IMR-90 (cell line): ENCODE measurements at regions not wholly inside any gene's neighbourhood (a gene's known extent, or its start where the extent isn't known, plus 50 kb on each side); places are given as distances from the start of the nearest gene placed in this dataset.

Experiments
- ATAC-seq: fragments of 200-7000 bp; cut with Tn5 transposase; 2 replicates; pipeline ENCODE4 v1.9.1; 2020; ENCODE audit warnings: low read depth, mild to moderate bottlenecking, moderate library complexity
- BruUV-seq: library from RNA; stranded (reverse); fragments of 400-500 nt; replicated peaks from 2 replicates; lab custom pipeline; 2021; lab: Mats Ljungman, UMichigan
- CTCF ChIA-PET: fragments of 300-600 bp; formaldehyde crosslinking; extraction: SDS; loops from one replicate; lab custom pipeline; 2021; ENCODE audit warnings: antibody characterized with exemption; lab: Yijun Ruan, JAX
- POLR2A ChIA-PET: fragments of 300-600 bp; sonication (Branson Sonifier 250); formaldehyde crosslinking; loops from one replicate; lab custom pipeline; 2022; ENCODE audit warnings: antibody characterized with exemption; ENCODE audit not compliant: unreplicated experiment; lab: Charles Lee
- DNase-seq: peaks from one replicate; pipeline ENCODE4 v3.0.0; 2013
- H2AFZ ChIP-seq: replicated peaks from 2 replicates; pipeline ENCODE3; 2013; ENCODE audit warnings: low read length, mild to moderate bottlenecking; ENCODE audit not compliant: poor library complexity
- H2AK5ac ChIP-seq: 2 replicates; pipeline ENCODE4 v1.6.1; 2013; ENCODE audit warnings: low read depth, low read length, inconsistent platforms
- H2AK9ac ChIP-seq: replicated peaks from 2 replicates; pipeline ENCODE3; 2013; ENCODE audit warnings: mild to moderate bottlenecking, low read depth, low read length, moderate library complexity; ENCODE audit not compliant: poor library complexity
- H2BK120ac ChIP-seq: 2 replicates; pipeline ENCODE4 v1.6.1; 2013; ENCODE audit warnings: low read depth, low read length, inconsistent platforms
- H2BK15ac ChIP-seq: 3 replicates; pipeline ENCODE4 v1.6.1; 2013; ENCODE audit warnings: low read depth, low read length, inconsistent platforms
- H2BK20ac ChIP-seq: 2 replicates; pipeline ENCODE4 v1.6.1; 2013; ENCODE audit warnings: low read depth, mild to moderate bottlenecking, inconsistent platforms, low read length, moderate library complexity
- H2BK5ac ChIP-seq: 2 replicates; pipeline ENCODE4 v1.6.1; 2013; ENCODE audit warnings: mild to moderate bottlenecking, low read depth, low read length, inconsistent platforms; ENCODE audit not compliant: poor library complexity, severe bottlenecking
- H3K14ac ChIP-seq: replicated peaks from 2 replicates; pipeline ENCODE4 v1.6.1; 2013; ENCODE audit warnings: low read depth, low read length, inconsistent platforms
- H3K18ac ChIP-seq: 2 replicates; pipeline ENCODE4 v1.6.1; 2013; ENCODE audit warnings: low read depth, low read length, control low read depth
- H3K23ac ChIP-seq: 2 replicates; pipeline ENCODE4 v1.6.1; 2013; ENCODE audit warnings: low read depth, low read length, inconsistent platforms
- H3K27ac ChIP-seq: 2 replicates; pipeline ENCODE4 v1.5.1; 2013; ENCODE audit warnings: mild to moderate bottlenecking, control low read depth, low read length; ENCODE audit not compliant: insufficient read depth
- H3K27me3 ChIP-seq: 2 replicates; pipeline ENCODE4 v1.6.1; 2013; ENCODE audit warnings: low read length; ENCODE audit not compliant: control insufficient read depth, insufficient read depth
- H3K36me3 ChIP-seq: 2 replicates; pipeline ENCODE4 v1.6.1; 2013; ENCODE audit warnings: low read length, mixed read lengths; ENCODE audit not compliant: control insufficient read depth, insufficient read depth
- H3K4ac ChIP-seq: 2 replicates; pipeline ENCODE4 v1.6.1; 2013; ENCODE audit warnings: low read depth, low read length, inconsistent platforms
- H3K4me1 ChIP-seq: 2 replicates; pipeline ENCODE4 v1.6.1; 2013; ENCODE audit warnings: low read length, mixed read lengths; ENCODE audit not compliant: control insufficient read depth, insufficient read depth
- H3K4me2 ChIP-seq: 2 replicates; pipeline ENCODE4 v1.6.1; 2013; ENCODE audit warnings: low read depth, mild to moderate bottlenecking, control low read depth, low read length, moderate library complexity
- H3K4me3 ChIP-seq: 2 replicates; pipeline ENCODE4 v1.5.1; 2013; ENCODE audit warnings: low read depth, mild to moderate bottlenecking, control low read depth, low read length, moderate library complexity; ENCODE audit not compliant: insufficient read depth
- H3K56ac ChIP-seq: 2 replicates; pipeline ENCODE4 v1.6.1; 2013; ENCODE audit warnings: low read length, inconsistent platforms; ENCODE audit not compliant: insufficient read depth; ENCODE audit errors: extremely low read depth
- H3K79me1 ChIP-seq, 2 experiments: 2 replicates each; pipeline ENCODE4 v1.6.1; 2013; ENCODE audit warnings: low read length in 2 of 2, inconsistent platforms in 1 of 2, low read depth in 1 of 2
- H3K9ac ChIP-seq: 2 replicates; pipeline ENCODE4 v1.6.1; 2013; ENCODE audit warnings: low read depth, low read length, control low read depth
- H3K9me1 ChIP-seq: 2 replicates; pipeline ENCODE4 v1.6.1; 2013; ENCODE audit warnings: low read length, inconsistent platforms; ENCODE audit not compliant: insufficient read depth
- H3K9me3 ChIP-seq: 2 replicates; pipeline ENCODE4 v1.6.1; 2013; ENCODE audit warnings: low read length; ENCODE audit not compliant: control insufficient read depth, insufficient read depth
- H4K20me1 ChIP-seq: 2 replicates; pipeline ENCODE4 v1.6.1; 2013; ENCODE audit warnings: low read length, inconsistent platforms; ENCODE audit not compliant: insufficient read depth
- H4K5ac ChIP-seq: 2 replicates; pipeline ENCODE4 v1.6.1; 2013; ENCODE audit warnings: mild to moderate bottlenecking, low read depth, low read length, control low read depth
- H4K8ac ChIP-seq, 2 experiments: 2 replicates each; pipeline ENCODE4 v1.6.1; 2013; ENCODE audit warnings: low read depth in 2 of 2, low read length in 2 of 2, control low read depth in 1 of 2, inconsistent platforms in 1 of 2
- H4K91ac ChIP-seq: 2 replicates; pipeline ENCODE4 v1.6.1; 2013; ENCODE audit warnings: low read depth, low read length, inconsistent platforms; ENCODE audit not compliant: insufficient read depth
- BHLHE40 ChIP-seq: fragments of 150-350 bp; IDR thresholded peaks from 2 replicates; pipeline ENCODE4 v1.6.1; 2016; ENCODE audit warnings: mild to moderate bottlenecking, low read depth, low read length
- CEBPB ChIP-seq: IDR thresholded peaks from 2 replicates; pipeline ENCODE4 v1.6.1; 2012; ENCODE audit warnings: low read depth, low read length, improper control_type of control experiment
- CHD1 ChIP-seq: IDR thresholded peaks from 2 replicates; pipeline ENCODE4 v1.6.1; 2012; ENCODE audit warnings: low read depth, low read length, improper control_type of control experiment
- FOS ChIP-seq: fragments of 150-350 bp; IDR thresholded peaks from 2 replicates; pipeline ENCODE4 v1.6.1; 2016; ENCODE audit warnings: low read depth, low read length
- MAFK ChIP-seq: IDR thresholded peaks from 2 replicates; pipeline ENCODE4 v1.6.1; 2012; ENCODE audit warnings: low read depth, low read length, improper control_type of control experiment
- MAZ ChIP-seq: IDR thresholded peaks from 2 replicates; pipeline ENCODE4 v1.6.1; 2012; ENCODE audit warnings: low read depth, mild to moderate bottlenecking, low read length, improper control_type of control experiment, moderate library complexity, borderline replicate concordance
- MXI1 ChIP-seq: IDR thresholded peaks from 2 replicates; pipeline ENCODE4 v1.6.1; 2012; ENCODE audit warnings: low read depth, mild to moderate bottlenecking, low read length, moderate library complexity, borderline replicate concordance
- NFE2L2 ChIP-seq: fragments of 150-350 bp; IDR thresholded peaks from 2 replicates; pipeline ENCODE4 v1.6.1; 2016; ENCODE audit warnings: low read depth, mild to moderate bottlenecking, low read length
- POLR2A ChIP-seq: IDR thresholded peaks from 2 replicates; pipeline ENCODE4 v1.6.1; 2012; ENCODE audit warnings: mild to moderate bottlenecking, low read depth, low read length
- RAD21 ChIP-seq: IDR thresholded peaks from 2 replicates; pipeline ENCODE4 v1.6.1; 2012; ENCODE audit warnings: low read length, improper control_type of control experiment
- RCOR1 ChIP-seq: IDR thresholded peaks from 2 replicates; pipeline ENCODE4 v1.6.1; 2012; ENCODE audit warnings: mild to moderate bottlenecking, low read length, improper control_type of control experiment; ENCODE audit not compliant: insufficient replicate concordance
- RFX5 ChIP-seq: IDR thresholded peaks from 2 replicates; pipeline ENCODE4 v1.8.0; 2012; ENCODE audit warnings: low read depth, mild to moderate bottlenecking, low read length, moderate library complexity
- SMC3 ChIP-seq: fragments of 150-350 bp; IDR thresholded peaks from 2 replicates; pipeline ENCODE4 v1.6.1; 2016; ENCODE audit warnings: low read depth, mild to moderate bottlenecking, antibody characterized with exemption, low read length, moderate library complexity
- WGBS, 2 experiments: methylation state at CpG; one replicate each; pipeline versions ENCODE4 v1.1.5 to v1.1.7; 2013; ENCODE audit warnings: missing lambda C conversion rate in 2 of 2; ENCODE audit not compliant: insufficient read length in 1 of 2; ENCODE audit errors: extremely low coverage in 2 of 2; 5-methylcytosine and 5-hydroxymethylcytosine counted together
- dilution Hi-C: fragments of 300-500 bp; cut with HindIII; formaldehyde crosslinking; loops from one replicate; pipeline ENCODE4 v1.14.3; 2018; ENCODE audit warnings: low sequenced_read_pairs; ENCODE audit not compliant: unreplicated experiment
- in situ Hi-C: fragments of 300-500 bp; cut with MboI; formaldehyde crosslinking; loops from 3 replicates; pipeline ENCODE4 v1.14.3; 2019; ENCODE audit warnings: low sequenced_read_pairs, inconsistent platforms, mixed read lengths
- intact Hi-C: fragments of 100-400 bp; cut with micrococcal nuclease; formaldehyde crosslinking; loops from 2 replicates; pipeline ENCODE4 v1.10.0; 2022
- TF ChIP-seq, protein P1 (sequence below): conservative IDR thresholded peaks from 2 replicates; pipeline ENCODE4 v1.5.1; 2012; ENCODE audit warnings: mild to moderate bottlenecking, low read depth, low read length, improper control_type of control experiment
- TF ChIP-seq, protein P2 (sequence below): fragments of 150-350 bp; IDR thresholded peaks from 2 replicates; pipeline ENCODE4 v1.6.1; 2017; ENCODE audit warnings: mild to moderate bottlenecking, antibody characterized with exemption, low read length, low read depth
- TF ChIP-seq, protein P3 (sequence below): fragments of 150-350 bp; IDR thresholded peaks from 2 replicates; pipeline ENCODE4 v1.6.1; 2016; ENCODE audit warnings: low read depth, mild to moderate bottlenecking, low read length, moderate library complexity, borderline replicate concordance

DNA sequence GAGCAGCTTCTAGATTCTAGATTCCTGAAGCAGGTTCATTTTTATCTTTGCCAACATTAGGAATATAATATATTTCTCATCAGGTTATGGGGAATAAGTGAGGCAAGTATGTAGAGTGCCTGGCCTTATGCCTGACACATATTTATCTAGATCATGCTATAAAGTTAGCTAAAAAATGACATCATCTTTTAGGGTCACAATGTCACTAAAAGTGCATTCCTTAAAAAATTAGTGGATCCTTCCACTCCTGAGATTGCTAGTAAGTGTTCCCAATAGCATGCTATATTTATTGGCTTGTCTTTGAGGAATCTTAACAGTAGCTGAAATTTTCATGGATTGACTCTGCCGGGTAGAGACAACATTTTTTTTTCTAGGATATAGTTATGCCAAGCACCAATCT lies 305.9 kb upstream of the TMCO5A start:
- no peak overlapping the region for H3K9ac ChIP-seq
- ChIA-PET POLR2A (no interaction called here), CTCF (no interaction called here)
- no peaks in the 10 kb centered on the region for H3K36me3 ChIP-seq
- H4K91ac ChIP-seq: no peak overlapping the region
- H3K9me3 ChIP-seq: no peaks in the 10 kb centered on the region
- no CpG with 5 or more reads among the region's 1 CpG for WGBS, 2 experiments
- no peak overlapping the region for H3K23ac ChIP-seq
- no peak overlapping the region for H3K18ac ChIP-seq
- H2BK15ac ChIP-seq: no peak overlapping the region
- H2BK120ac ChIP-seq: no peak overlapping the region
- no peak overlapping the region for H2AK9ac ChIP-seq
- H2AFZ ChIP-seq: no peak overlapping the region
- H3K56ac ChIP-seq: no peak overlapping the region
- H4K8ac ChIP-seq: no peak overlapping the region
- no peak overlapping the region for H3K14ac ChIP-seq
- no peak overlapping the region for H3K4ac ChIP-seq
- H3K4me2 ChIP-seq: no peak overlapping the region
- H2BK20ac ChIP-seq: no peak overlapping the region
- BruUV-seq: no TSS peak
- no peak overlapping the region for H3K4me3 ChIP-seq
- no peak overlapping the region for H4K5ac ChIP-seq
- H4K20me1 ChIP-seq: no peaks in the 10 kb centered on the region
- no peaks in the 10 kb centered on the region for H3K79me1 ChIP-seq
- no peak overlapping the region for H3K27ac ChIP-seq
- H3K9me1 ChIP-seq: no peaks in the 10 kb centered on the region
- no peak overlapping the region for H2BK5ac ChIP-seq
- ATAC-seq: no peak
- no peaks in the 10 kb centered on the region for H3K4me1 ChIP-seq
- intact Hi-C loops (no loop called here), dilution Hi-C loops (no loop called here), in situ Hi-C loops (no loop called here)
- no peaks in the 10 kb centered on the region; the same call in 1 of the 2 replicates for H3K27me3 ChIP-seq
- no peak for TF ChIP-seq SMC3
- no peak for TF ChIP-seq BHLHE40
- no peak for TF ChIP-seq RFX5
- TF ChIP-seq RCOR1: no peak
- TF ChIP-seq, protein P1, sequence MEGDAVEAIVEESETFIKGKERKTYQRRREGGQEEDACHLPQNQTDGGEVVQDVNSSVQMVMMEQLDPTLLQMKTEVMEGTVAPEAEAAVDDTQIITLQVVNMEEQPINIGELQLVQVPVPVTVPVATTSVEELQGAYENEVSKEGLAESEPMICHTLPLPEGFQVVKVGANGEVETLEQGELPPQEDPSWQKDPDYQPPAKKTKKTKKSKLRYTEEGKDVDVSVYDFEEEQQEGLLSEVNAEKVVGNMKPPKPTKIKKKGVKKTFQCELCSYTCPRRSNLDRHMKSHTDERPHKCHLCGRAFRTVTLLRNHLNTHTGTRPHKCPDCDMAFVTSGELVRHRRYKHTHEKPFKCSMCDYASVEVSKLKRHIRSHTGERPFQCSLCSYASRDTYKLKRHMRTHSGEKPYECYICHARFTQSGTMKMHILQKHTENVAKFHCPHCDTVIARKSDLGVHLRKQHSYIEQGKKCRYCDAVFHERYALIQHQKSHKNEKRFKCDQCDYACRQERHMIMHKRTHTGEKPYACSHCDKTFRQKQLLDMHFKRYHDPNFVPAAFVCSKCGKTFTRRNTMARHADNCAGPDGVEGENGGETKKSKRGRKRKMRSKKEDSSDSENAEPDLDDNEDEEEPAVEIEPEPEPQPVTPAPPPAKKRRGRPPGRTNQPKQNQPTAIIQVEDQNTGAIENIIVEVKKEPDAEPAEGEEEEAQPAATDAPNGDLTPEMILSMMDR: no peak
- TF ChIP-seq CHD1: no peak
- no peak for TF ChIP-seq MAZ
- TF ChIP-seq MXI1: no peak
- no peak for TF ChIP-seq NFE2L2
- no peak for TF ChIP-seq FOS
- TF ChIP-seq POLR2A: no peak
- no peak for TF ChIP-seq RAD21
- TF ChIP-seq MAFK: no peak
- TF ChIP-seq, protein P2, sequence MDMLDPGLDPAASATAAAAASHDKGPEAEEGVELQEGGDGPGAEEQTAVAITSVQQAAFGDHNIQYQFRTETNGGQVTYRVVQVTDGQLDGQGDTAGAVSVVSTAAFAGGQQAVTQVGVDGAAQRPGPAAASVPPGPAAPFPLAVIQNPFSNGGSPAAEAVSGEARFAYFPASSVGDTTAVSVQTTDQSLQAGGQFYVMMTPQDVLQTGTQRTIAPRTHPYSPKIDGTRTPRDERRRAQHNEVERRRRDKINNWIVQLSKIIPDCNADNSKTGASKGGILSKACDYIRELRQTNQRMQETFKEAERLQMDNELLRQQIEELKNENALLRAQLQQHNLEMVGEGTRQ: no peak
- TF ChIP-seq CEBPB: no peak
- TF ChIP-seq, protein P3, sequence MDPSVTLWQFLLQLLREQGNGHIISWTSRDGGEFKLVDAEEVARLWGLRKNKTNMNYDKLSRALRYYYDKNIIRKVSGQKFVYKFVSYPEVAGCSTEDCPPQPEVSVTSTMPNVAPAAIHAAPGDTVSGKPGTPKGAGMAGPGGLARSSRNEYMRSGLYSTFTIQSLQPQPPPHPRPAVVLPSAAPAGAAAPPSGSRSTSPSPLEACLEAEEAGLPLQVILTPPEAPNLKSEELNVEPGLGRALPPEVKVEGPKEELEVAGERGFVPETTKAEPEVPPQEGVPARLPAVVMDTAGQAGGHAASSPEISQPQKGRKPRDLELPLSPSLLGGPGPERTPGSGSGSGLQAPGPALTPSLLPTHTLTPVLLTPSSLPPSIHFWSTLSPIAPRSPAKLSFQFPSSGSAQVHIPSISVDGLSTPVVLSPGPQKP: no peak
- no peak for DNase-seq
- no peak overlapping the region for H2AK5ac ChIP-seq
